Adipocyte (in vitro differentiated cells): ENCODE measurements at regions not wholly inside any gene's neighbourhood (a gene's known extent, or its start where the extent isn't known, plus 50 kb on each side); places are given as distances from the start of the nearest gene placed in this dataset.
A peak's percentile ranks its signal among the peaks of the same experiment; 100 is the strongest.

ENCODE experiments used
- DNase-seq: peaks from one replicate; pipeline ENCODE4 v3.0.0-alpha.2; 2015; ENCODE audit warnings: low read depth
- H3K27me3 ChIP-seq: replicated peaks from 2 replicates; pipeline ENCODE4 v1.7.0; 2013; ENCODE audit warnings: mild to moderate bottlenecking, low read length, moderate library complexity; ENCODE audit not compliant: control insufficient read depth, insufficient read depth
- H3K36me3 ChIP-seq: 2 replicates; pipeline ENCODE4 v1.7.0; 2013; ENCODE audit warnings: low read length, mild to moderate bottlenecking, moderate library complexity; ENCODE audit not compliant: control insufficient read depth, insufficient read depth, severe bottlenecking
- H3K4me1 ChIP-seq: 2 replicates; pipeline ENCODE4 v1.7.0; 2013; ENCODE audit warnings: mild to moderate bottlenecking, low read length, moderate library complexity; ENCODE audit not compliant: control insufficient read depth, insufficient read depth
- H3K4me3 ChIP-seq: 2 replicates; pipeline ENCODE4 v1.7.0; 2013; ENCODE audit warnings: mild to moderate bottlenecking, low read length, moderate library complexity
- H3K9ac ChIP-seq: 2 replicates; pipeline ENCODE4 v1.7.0; 2013; ENCODE audit warnings: mild to moderate bottlenecking, low read length, moderate library complexity
- H3K9me3 ChIP-seq: 2 replicates; pipeline ENCODE4 v1.7.0; 2013; ENCODE audit warnings: mild to moderate bottlenecking, low read length, moderate library complexity; ENCODE audit not compliant: control insufficient read depth

DNA sequence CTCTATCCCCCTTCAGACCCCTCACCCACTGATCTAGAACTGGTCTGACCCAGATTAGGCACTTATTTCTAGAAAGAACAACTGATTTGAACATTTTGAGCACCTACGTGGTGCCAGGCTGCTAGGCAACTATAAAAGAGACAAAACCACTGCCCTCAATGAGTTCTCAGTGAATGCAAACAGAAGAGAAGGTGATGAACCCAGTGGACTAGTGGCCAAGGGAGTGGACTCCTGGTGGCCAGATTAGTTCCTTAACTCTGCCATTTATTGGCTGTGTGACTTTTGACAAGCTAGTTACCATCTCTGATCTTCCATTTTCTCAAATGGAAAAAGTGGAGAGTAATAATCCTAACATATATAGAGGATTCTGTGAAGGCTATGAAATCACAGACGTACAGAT lies 259.1 kb upstream of the SALL1 start:
- Histone ChIP-seq H3K4me3 (no peak overlapping the region), H3K27me3 (no peaks in the 10 kb centered on the region), H3K36me3 (no peaks in the 10 kb centered on the region), H3K4me1 (peaks cover 15% of the 10 kb centered on the region), H3K9ac (no peak overlapping the region), H3K9me3 (no peaks in the 10 kb centered on the region)
- no peak for DNase-seq

DNA sequence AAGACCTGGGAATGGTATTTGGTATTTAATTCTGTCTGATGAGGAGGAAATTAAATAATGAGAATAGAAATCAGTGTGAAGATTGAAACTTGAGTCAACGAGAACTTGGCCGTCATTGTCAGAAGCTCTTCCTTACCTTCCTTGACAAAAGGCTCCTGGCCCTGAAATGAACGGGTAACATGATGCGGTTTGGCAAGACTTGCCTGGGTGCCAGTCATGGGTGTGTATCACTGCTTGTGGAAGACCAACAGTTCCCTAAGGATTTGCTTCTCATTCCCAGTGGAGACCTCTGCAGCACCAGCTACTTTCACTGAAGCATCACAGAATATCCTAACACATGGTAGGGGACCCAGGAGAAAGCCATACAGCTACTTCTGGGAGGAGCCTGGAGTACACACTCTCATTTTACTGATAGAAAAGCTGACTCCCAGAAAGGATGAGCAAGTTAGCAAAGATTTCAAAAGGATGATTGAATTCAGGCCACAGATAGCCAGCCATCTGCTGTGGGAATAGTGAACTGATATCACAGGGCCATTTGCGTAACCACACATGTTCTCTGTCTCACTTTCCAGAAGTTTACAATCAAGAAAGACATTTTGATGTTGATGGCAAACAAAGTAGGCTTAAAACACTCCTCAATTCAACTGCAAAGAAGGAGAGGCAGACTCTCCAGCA lies 258.1 kb upstream of the SALL1 start:
- Histone ChIP-seq H3K9me3 (no peaks in the 10 kb centered on the region), H3K27me3 (no peaks in the 10 kb centered on the region), H3K36me3 (no peaks in the 10 kb centered on the region), H3K9ac (no peak overlapping the region), H3K4me1 (peaks cover 20% of the 10 kb centered on the region), H3K4me3 (no peak overlapping the region)
- DNase-seq = no peak

DNA sequence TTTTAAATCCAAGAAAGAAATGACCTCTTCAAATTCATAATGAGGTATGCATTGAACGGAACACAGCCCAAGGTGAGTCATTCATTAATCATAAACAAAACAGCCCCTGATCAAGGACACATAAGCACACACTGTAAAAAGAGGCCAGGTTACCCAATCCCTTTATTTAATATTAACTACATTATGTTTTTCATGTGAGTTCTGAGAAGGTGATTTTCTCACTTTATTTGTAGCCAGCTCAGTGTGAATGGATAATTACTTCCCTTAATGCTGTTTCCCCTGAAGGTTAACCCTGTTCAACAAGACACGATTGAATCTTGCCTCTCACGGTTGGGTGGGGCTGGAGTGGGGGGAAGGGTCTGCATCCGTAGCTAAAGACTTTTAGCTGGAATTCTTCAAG lies 257.3 kb upstream of the SALL1 start:
- no peaks in the 10 kb centered on the region for H3K9me3 ChIP-seq

DNA sequence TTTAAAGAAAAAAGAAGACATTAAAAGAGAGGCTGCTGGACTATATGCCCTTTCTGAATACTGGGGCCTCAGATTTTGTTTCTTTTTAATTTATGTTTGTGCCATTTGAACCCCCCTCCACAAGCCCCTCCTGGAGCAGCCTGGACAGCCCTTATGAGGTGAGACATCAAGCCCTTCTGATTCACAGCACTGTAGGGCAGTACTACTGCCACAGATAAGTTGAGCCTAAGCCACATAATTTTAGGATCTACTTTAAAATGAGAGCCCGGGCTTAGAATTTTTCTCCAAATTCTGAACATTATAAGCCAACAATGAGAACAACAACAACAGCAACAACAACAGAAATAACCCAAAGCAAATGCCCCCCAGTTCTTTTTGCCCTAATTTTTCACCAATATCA lies 256.9 kb upstream of the SALL1 start:
- H3K9ac ChIP-seq = no peak overlapping the region
- peaks cover 31% of the 10 kb centered on the region for H3K4me1 ChIP-seq
- no peak overlapping the region for H3K4me3 ChIP-seq
- no peaks in the 10 kb centered on the region for H3K27me3 ChIP-seq
- H3K9me3 ChIP-seq = no peaks in the 10 kb centered on the region
- DNase-seq = no peak
- H3K36me3 ChIP-seq = no peaks in the 10 kb centered on the region

More for the DNA sequence above, 257.3 kb upstream of the SALL1 start:
- H3K27me3 ChIP-seq = no peaks in the 10 kb centered on the region
- no peaks in the 10 kb centered on the region for H3K36me3 ChIP-seq
- H3K9ac ChIP-seq = no peak overlapping the region
- peak; percentile 47 for DNase-seq
- H3K4me1 ChIP-seq = peaks cover 27% of the 10 kb centered on the region
- no peak overlapping the region for H3K4me3 ChIP-seq

DNA sequence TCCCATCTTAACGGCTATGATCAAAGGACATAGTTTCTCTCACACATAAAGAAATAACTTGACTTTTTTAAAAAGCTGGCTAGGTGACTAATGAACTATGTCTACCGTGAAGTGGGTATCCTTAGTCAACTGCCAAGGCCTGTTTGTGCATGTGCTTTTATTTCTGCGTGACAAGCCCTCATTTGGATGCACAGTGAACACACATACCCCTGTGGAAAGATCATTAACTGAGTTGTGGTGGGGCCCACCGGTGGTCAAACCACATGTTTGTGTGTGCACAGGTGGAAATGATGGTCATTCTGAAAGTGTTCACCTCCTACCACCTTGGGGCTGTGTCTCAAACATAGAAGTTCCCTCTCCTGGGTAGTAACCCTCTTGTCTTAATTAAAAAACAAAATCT lies 256.1 kb upstream of the SALL1 start:
- Histone ChIP-seq H3K9ac (no peak overlapping the region), H3K9me3 (no peaks in the 10 kb centered on the region), H3K4me3 (no peak overlapping the region), H3K36me3 (no peaks in the 10 kb centered on the region), H3K4me1 (peaks cover 38% of the 10 kb centered on the region), H3K27me3 (no peaks in the 10 kb centered on the region)
- DNase-seq = no peak

DNA sequence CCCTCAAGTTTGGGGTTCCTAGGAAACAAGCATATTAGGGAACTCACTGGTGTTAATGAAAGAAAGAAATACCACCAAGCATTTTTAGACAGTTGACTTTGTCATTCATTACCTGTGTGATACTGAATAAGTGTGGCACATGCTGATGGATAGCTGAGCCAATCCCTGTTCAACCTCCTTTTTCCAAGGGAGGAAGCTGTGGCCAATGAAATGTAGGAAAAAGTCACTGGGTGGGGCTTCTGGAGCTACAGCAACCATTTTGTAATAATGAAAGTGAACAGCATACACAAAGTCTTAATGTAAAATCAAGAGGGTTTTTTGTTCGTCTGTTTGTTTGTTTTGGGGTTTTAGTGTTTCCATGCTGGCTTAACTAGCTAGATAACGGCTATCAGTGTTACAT lies 254.3 kb upstream of the SALL1 start:
- no peak overlapping the region for H3K9ac ChIP-seq
- no peaks in the 10 kb centered on the region for H3K36me3 ChIP-seq
- DNase-seq = no peak
- H3K4me1 ChIP-seq = peaks cover 42% of the 10 kb centered on the region
- H3K4me3 ChIP-seq = no peak overlapping the region
- H3K9me3 ChIP-seq = peaks cover 7% of the 10 kb centered on the region
- no peaks in the 10 kb centered on the region for H3K27me3 ChIP-seq

DNA sequence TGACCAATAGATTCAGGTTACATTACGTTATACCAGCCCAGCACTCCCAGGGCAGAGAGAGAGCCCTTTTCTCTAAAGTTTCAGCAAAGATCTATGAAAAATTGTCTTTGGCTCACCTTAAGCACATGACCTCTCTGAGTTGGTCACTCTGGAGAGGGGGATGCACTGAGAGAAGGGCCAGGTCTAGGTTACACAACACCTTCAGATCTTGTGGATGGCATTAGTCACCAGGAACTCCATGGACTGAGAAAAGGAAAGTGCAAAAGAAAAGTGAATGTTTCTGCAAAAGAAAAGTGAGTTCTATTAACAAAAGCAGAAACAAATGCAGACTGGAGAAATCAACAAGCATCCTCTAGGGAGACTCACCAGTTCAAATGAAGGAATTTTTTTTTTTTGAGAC lies 253.3 kb upstream of the SALL1 start:
- no peak for DNase-seq
- Histone ChIP-seq H3K9ac (no peak overlapping the region), H3K4me3 (no peak overlapping the region), H3K9me3 (peaks cover 7% of the 10 kb centered on the region), H3K4me1 (peaks cover 46% of the 10 kb centered on the region), H3K27me3 (no peaks in the 10 kb centered on the region), H3K36me3 (no peaks in the 10 kb centered on the region)

DNA sequence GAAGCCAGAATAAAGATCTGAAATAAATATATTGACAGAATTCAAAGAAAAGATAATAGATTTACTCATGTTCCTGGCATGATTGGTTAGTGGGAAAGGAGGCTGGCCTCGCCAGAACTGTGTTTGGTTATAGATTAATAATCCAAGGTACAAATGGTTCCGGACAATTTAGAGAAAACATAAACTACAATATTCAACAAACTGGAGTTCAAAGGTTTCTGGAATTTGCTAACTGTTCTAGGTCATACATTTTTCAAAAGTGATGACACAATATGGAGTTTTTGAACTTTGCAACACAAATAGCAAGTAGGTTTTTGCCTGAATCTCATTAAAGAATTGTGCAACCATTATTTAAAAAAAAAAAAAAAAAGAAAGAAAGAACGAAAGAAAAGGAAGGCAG lies 251.7 kb upstream of the SALL1 start:
- no peaks in the 10 kb centered on the region for H3K27me3 ChIP-seq
- H3K4me1 ChIP-seq = peaks cover 33% of the 10 kb centered on the region
- peaks cover 7% of the 10 kb centered on the region for H3K9me3 ChIP-seq
- H3K4me3 ChIP-seq = peak overlapping the region; percentile 14
- peak overlapping the region; percentile 19 for H3K9ac ChIP-seq
- no peaks in the 10 kb centered on the region for H3K36me3 ChIP-seq
- peak; percentile 80 for DNase-seq

DNA sequence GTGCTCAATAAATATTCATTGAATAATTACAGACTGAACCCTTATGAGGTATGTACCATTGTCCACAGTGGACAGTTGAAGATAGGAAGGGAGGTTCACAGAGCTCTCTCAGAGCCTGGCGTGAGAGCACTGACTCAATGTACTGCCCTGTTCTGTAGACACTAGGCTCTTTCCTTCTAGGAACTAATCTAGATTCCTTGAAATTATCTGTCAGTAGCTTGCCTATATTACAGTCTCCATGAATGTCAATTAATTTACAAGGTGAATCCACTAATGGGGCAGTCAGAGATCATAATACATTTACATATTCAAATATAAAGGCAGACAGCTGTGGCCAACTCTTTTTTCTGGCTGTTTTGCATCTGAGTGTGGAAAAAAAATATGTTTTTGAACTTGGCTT lies 251.2 kb upstream of the SALL1 start:
- peak overlapping the region; percentile 14 for H3K4me3 ChIP-seq
- H3K36me3 ChIP-seq = no peaks in the 10 kb centered on the region
- H3K9ac ChIP-seq = peak overlapping the region; percentile 19
- DNase-seq = no peak
- peaks cover 7% of the 10 kb centered on the region for H3K9me3 ChIP-seq
- peaks cover 33% of the 10 kb centered on the region for H3K4me1 ChIP-seq
- no peaks in the 10 kb centered on the region for H3K27me3 ChIP-seq

DNA sequence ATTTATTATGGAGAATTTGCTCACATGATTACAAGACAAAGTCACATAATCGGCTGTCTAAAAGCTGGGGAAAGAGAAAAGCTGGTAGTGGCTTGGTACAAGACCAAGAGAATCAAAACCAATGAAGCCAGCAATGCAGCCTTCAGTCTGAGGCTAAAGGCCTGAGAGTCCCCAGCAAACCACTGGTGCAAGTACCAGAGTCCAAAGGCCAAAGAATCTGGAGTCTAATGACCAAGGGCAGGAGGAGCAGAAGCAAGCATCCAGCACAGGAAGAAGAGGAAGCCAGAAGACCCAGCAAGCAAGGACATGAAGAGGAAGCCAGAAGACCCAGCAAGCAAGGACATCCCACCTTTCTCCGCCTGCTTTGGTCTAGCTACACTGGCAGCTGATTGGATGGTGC lies 250.6 kb upstream of the SALL1 start:
- no peaks in the 10 kb centered on the region for H3K36me3 ChIP-seq
- no peak overlapping the region for H3K4me3 ChIP-seq
- H3K9me3 ChIP-seq = peaks cover 7% of the 10 kb centered on the region
- no peaks in the 10 kb centered on the region for H3K27me3 ChIP-seq
- no peak overlapping the region for H3K9ac ChIP-seq
- peaks cover 33% of the 10 kb centered on the region for H3K4me1 ChIP-seq
- DNase-seq = no peak

DNA sequence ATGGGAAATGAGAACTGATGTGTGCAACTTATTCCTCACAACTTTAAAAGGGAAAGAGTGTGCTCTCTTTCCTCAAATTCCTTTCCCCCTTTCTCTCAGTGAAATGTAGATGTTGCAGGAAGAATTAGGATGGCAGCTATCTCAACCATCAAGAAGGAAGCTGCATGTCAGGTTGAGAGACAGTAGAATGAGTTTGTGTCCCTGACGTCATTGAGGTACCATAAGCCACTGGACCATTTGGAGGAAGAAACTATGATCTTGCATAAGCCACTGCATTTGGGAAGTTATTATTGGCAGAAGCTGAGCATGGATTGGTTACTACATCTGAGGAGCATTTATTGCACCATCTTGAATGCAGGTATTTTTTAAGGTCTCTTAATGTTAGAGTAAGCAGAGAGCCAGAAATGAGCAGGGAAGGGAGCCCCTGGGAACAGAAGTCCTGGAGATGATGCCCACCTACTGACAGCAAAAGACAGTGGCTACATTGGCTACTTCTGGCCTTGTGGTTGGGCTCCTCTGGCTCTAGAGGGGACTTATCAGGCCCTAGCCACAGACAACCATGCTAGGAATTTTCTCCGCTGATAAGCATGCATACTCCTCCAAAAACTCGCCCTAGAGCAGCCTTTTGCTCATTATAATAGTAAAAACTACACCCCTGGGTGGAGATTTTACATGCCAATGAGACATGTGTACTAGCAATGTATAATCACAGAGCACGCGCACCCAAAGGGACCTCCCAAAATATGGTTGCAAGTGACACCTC lies 249.0 kb upstream of the SALL1 start:
- Histone ChIP-seq H3K4me1 (peaks cover 33% of the 10 kb centered on the region), H3K9ac (no peak overlapping the region), H3K36me3 (no peaks in the 10 kb centered on the region), H3K9me3 (peaks cover 7% of the 10 kb centered on the region), H3K4me3 (no peak overlapping the region), H3K27me3 (no peaks in the 10 kb centered on the region)
- no peak for DNase-seq
